ENCODE measurements at regions not wholly inside any gene's neighbourhood (a gene's known extent, or its start where the extent isn't known, plus 50 kb on each side); places are given as distances from the start of the nearest gene placed in this dataset.

DNA sequence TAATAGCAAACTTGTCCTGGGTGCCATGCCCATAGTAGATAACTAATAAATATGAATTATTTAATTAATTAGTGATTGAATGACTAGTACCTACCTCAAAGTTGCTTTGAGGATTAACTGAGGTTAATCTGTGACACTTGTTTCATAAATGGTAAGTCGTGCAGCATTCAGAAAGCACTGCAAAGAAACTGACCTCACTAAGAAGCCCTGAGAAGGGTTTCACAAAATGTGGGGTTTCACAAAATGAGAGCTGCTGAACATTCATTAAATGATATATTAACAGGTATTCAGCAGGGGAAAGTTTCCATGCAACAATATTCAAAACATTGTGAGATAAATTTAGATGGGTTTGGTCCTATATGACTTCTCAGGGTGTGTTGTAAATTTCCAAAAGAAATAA, 236.2 kb downstream of the OSR1 start:
- TF ChIP-seq, protein P1, sequence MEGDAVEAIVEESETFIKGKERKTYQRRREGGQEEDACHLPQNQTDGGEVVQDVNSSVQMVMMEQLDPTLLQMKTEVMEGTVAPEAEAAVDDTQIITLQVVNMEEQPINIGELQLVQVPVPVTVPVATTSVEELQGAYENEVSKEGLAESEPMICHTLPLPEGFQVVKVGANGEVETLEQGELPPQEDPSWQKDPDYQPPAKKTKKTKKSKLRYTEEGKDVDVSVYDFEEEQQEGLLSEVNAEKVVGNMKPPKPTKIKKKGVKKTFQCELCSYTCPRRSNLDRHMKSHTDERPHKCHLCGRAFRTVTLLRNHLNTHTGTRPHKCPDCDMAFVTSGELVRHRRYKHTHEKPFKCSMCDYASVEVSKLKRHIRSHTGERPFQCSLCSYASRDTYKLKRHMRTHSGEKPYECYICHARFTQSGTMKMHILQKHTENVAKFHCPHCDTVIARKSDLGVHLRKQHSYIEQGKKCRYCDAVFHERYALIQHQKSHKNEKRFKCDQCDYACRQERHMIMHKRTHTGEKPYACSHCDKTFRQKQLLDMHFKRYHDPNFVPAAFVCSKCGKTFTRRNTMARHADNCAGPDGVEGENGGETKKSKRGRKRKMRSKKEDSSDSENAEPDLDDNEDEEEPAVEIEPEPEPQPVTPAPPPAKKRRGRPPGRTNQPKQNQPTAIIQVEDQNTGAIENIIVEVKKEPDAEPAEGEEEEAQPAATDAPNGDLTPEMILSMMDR (conservative IDR thresholded peaks at IDR 0.05; ENCODE audit: low read depth, low read length): no peak
- TF ChIP-seq EZH2 (IDR thresholded peaks at IDR 0.05; ENCODE audit: low read length, unreplicated experiment): no peak
- no peak for TF ChIP-seq EZH2phosphoT487 (IDR thresholded peaks at IDR 0.05; ENCODE audit: borderline replicate concordance, low read length)
